Heart left ventricle (tissue), 16 donors: ENCODE measurements at regions not wholly inside any gene's neighbourhood (a gene's known extent, or its start where the extent isn't known, plus 50 kb on each side); places are given as distances from the start of the nearest gene placed in this dataset.
"Not testable (repeated sequence)": the region's sequence is repeated elsewhere in the genome, so short reads cannot be mapped to it uniquely, and the experiment has no call there.

ENCODE experiments used
- ATAC-seq, 4 donors: fragments of 200-7000 bp; cut with Tn5 transposase; one replicate each; pipeline ENCODE4 v1.9.1; 2020 to 2022; ENCODE audit warnings: moderate library complexity in 4 of 4, mild to moderate bottlenecking in 3 of 4, moderate number of reproducible peaks in 1 of 4
- DNase-seq, 5 donors: peaks; one replicate each; pipeline ENCODE4 v3.0.0-alpha.2; 2020
- H3K27ac ChIP-seq, 12 donors: fragments of 200-600 bp; sonication (generic) in 4 of 12; one replicate each; pipeline versions ENCODE4 v1.5.0 to v1.8.0; 2016 to 2022; ENCODE audit warnings: mild to moderate bottlenecking in 2 of 12
- H3K27me3 ChIP-seq, 9 donors: fragments of 200-600 bp; sonication (generic) in 2 of 9; one replicate each; pipeline versions ENCODE4 v1.5.1 to v1.8.0; 2016 to 2022; ENCODE audit warnings: mild to moderate bottlenecking in 3 of 9
- H3K36me3 ChIP-seq, 9 donors: fragments of 200-600 bp; sonication (generic) in 2 of 9; one replicate each; pipeline versions ENCODE4 v1.5.0 to v1.8.0; 2018 to 2022; ENCODE audit warnings: mild to moderate bottlenecking in 2 of 9
- H3K4me1 ChIP-seq, 12 donors: fragments of 200-600 bp; sonication (generic) in 4 of 12; one replicate each; pipeline versions ENCODE4 v1.5.0 to v1.8.0; 2016 to 2022; ENCODE audit warnings: mild to moderate bottlenecking in 3 of 12
- H3K4me3 ChIP-seq, 12 donors: fragments of 200-600 bp; sonication (generic) in 4 of 12; one replicate each; pipeline versions ENCODE4 v1.5.0 to v1.8.0; 2017 to 2022; ENCODE audit warnings: mild to moderate bottlenecking in 9 of 12, moderate library complexity in 4 of 12
- H3K9me3 ChIP-seq, 12 donors: fragments of 200-600 bp; sonication (generic) in 4 of 12; one replicate each; pipeline versions ENCODE4 v1.5.0 to v1.8.0; 2016 to 2022; ENCODE audit warnings: mild to moderate bottlenecking in 1 of 12
- WGBS, 4 donors: extraction: QIAGEN DNeasy Blood & Tissue Kit in 2 of 4; methylation state at CpG; one replicate each; pipeline versions ENCODE4 v1.1.5 to v1.1.7; 2013 to 2018; 5-methylcytosine and 5-hydroxymethylcytosine counted together
- intact Hi-C, 10 donors: fragments of 100-400 bp; cut with DNase I; formaldehyde crosslinking; loops; one replicate each; pipeline versions ENCODE4 v1.11.1 to v1.14.2; 2022
- donor health status: ischemic (EF 13 %, LVEDD 7.1; RV severe dilation, severe dysfunction).
- donor health status: healthy with polysubstance abuse.
- donor health status: DM: no; HTN: yes; CAD: no.
- donor health status: DM: no; HTN: no; CAD: no.
- donor health status: ischemic (EF 25% LVEDD 6.9; RV normal size, moderate dysfunction).
- donor health status: ischemic (EF 25% LVEDD 5.7; RV mildly dilated, moderate dysfunction).
- donor health status: healthy.
- donor health status: DM: yes; HTN: yes; CAD: no.
- donor health status: ischemic (EF 35%, LVEDD 5.7; RV mildly dilated, moderate dysfunction).
- donor health status: nonischemic (EF 11% LVEDD 7.7; RV severe dilation, severe dysfunction).
- donor health status: DM: yes; HTN: yes; CAD: no.
- donor health status: PGD.
- donor health status: ischemic (EF 29% LVEDD 5.4; RV normal size, mild dysfunction).
- donor health status: nonischemic (EF 23%, LVEDD 6.1; RV moderate dilation, normal function).

DNA sequence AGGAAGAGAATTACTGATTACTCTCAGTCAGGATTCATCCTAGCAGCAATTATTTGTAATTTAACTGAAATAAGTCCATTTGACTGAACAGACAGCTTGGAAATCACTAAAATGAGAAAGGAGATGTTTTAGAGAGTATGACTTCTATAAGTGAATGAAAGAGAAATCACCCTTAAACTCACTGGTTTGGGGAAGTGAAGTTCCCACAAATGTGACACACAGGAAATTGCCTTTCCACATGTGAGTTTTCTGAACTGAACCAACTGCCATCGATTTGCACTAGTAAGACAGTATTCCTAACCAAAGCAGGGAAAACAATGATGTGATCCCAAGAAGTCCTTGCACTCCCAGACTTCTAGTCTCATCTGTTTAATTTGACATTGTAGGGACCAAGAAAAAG, 110.5 kb downstream of the FAM72C start:
- peak overlapping the region in 1 of 12 donors; percentile 76 for H3K27ac ChIP-seq
- H3K4me1 ChIP-seq, H3K27me3 ChIP-seq, H3K9me3 ChIP-seq, DNase-seq, H3K4me3 ChIP-seq, intact Hi-C loops, H3K36me3 ChIP-seq: not testable (repeated sequence)
- peak in 1 of 4 donors; percentile 45 for ATAC-seq
- no CpG with 5 or more reads among the region's 1 CpG for WGBS, 4 donors

- intact Hi-C loops, H3K27ac ChIP-seq: not testable (repeated sequence)
Observed at GRCh38 chr1:143855867-143856266, 115.9 kb downstream of the FAM72C start.

GRCh38 chr1:143854069-143854468, 117.7 kb downstream of the FAM72C start:
- H3K4me3 ChIP-seq, H3K36me3 ChIP-seq, H3K4me1 ChIP-seq, DNase-seq, H3K27me3 ChIP-seq, H3K27ac ChIP-seq, H3K9me3 ChIP-seq, ATAC-seq, intact Hi-C loops: not testable (repeated sequence)
- WGBS, 4 donors, result 85 to 93% methylated on average over 1 of the region's 2 CpGs; no CpG with 5 or more reads in 2 of the 4 donors

More at GRCh38 chr1:143855867-143856266, 115.9 kb downstream of the FAM72C start:
- not testable (repeated sequence) for H3K4me3 ChIP-seq, H3K9me3 ChIP-seq, DNase-seq, ATAC-seq, H3K36me3 ChIP-seq, H3K27me3 ChIP-seq, H3K4me1 ChIP-seq
- whole genome bisulfite sequencing, 4 donors, result no CpG with 5 or more reads among the region's 1 CpG

DNA sequence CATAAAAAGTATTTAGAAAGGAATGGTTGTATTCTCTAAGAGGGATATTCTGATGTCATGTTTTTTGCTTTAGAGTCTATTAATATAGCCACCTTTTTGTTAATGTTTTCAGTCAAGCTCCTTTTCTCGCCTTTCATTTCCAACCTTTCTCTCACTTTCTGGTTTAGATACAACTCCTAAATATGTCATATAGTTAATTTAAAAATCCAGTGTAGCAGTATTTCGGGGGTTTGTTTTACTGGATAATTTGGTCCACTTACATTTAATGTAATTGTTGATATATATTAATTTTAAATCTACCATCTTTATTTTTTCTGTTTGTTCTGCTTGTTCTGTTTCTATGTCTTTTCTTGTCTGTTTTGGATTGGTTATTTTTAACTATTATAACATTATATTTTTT, 121.1 kb downstream of the FAM72C start:
- H3K4me1 ChIP-seq, H3K27me3 ChIP-seq, H3K9me3 ChIP-seq, intact Hi-C loops, H3K4me3 ChIP-seq, H3K27ac ChIP-seq, ATAC-seq, DNase-seq, H3K36me3 ChIP-seq: not testable (repeated sequence)
- 67 to 83% (median 78%) methylated on average over 2 of the region's 2 CpGs for WGBS, 4 donors

GRCh38 chr1:143848859-143849258, 122.9 kb downstream of the FAM72C start:
- H3K27ac ChIP-seq, H3K9me3 ChIP-seq, ATAC-seq, H3K4me3 ChIP-seq, intact Hi-C loops, H3K36me3 ChIP-seq, H3K4me1 ChIP-seq, H3K27me3 ChIP-seq, DNase-seq: not testable (repeated sequence)

DNA sequence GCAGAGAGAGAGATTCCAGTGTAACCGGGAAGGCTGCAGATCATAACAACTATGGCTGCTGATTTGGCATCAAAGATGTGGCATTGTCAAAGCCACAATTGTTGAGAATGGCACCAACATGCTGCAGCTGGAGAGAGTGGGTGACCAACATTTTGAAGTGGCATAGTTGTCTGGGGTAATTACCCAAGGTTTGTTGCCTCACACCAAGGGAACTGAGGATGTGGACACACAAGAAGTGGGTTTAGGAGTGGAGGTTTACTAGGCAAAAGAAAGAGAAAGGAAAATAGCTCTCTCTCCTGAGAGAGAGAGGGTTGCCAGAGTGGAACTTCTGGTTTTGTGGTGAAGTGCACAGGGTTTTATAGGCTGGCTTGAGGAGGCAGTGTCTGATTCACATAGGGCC, 126.6 kb downstream of the FAM72C start:
- ATAC-seq, H3K4me3 ChIP-seq, H3K36me3 ChIP-seq, DNase-seq, H3K9me3 ChIP-seq, intact Hi-C loops, H3K4me1 ChIP-seq, H3K27ac ChIP-seq, H3K27me3 ChIP-seq: not testable (repeated sequence)
- WGBS, 4 donors, result 89 to 100% (median 100%) methylated on average over 1 of the region's 1 CpG; no CpG with 5 or more reads in 1 of the 4 donors

GRCh38 chr1:143842058-143842457, 129.7 kb downstream of the FAM72C start:
- ATAC-seq, intact Hi-C loops, DNase-seq, H3K4me3 ChIP-seq, H3K36me3 ChIP-seq, H3K9me3 ChIP-seq, H3K27ac ChIP-seq, H3K4me1 ChIP-seq: not testable (repeated sequence)
- 29 to 36% (median 36%) methylated on average over 1 of the region's 2 CpGs; no CpG with 5 or more reads in 1 of the 4 donors for WGBS, 4 donors
- peaks cover 0 to 14% (median 6%) of the 10 kb centered on the region in 9 donors for H3K27me3 ChIP-seq

GRCh38 chr1:143839182-143839581, 132.6 kb downstream of the FAM72C start:
- H3K4me3 ChIP-seq, DNase-seq, H3K27ac ChIP-seq, H3K4me1 ChIP-seq, H3K9me3 ChIP-seq, H3K36me3 ChIP-seq, intact Hi-C loops: not testable (repeated sequence)
- 0 to 14% (median 4%) methylated on average over 1 to 4 of the region's 32 CpGs for WGBS, 4 donors
- peak in 2 of 4 donors; percentile 36 to 45 for ATAC-seq
- peaks cover 0 to 14% (median 6%) of the 10 kb centered on the region in 9 donors for H3K27me3 ChIP-seq

- intact Hi-C loops, H3K27ac ChIP-seq, H3K9me3 ChIP-seq, H3K4me1 ChIP-seq, H3K36me3 ChIP-seq, DNase-seq: not testable (repeated sequence)
- peak in 1 of 4 donors; percentile 18 for ATAC-seq
- Histone ChIP-seq H3K4me3 (peak overlapping the region in 1 of 12 donors; percentile 15), H3K27me3 (peaks cover 0 to 14% (median 6%) of the 10 kb centered on the region in 9 donors)
- WGBS, 4 donors, result 6 to 20% methylated on average over 1 to 2 of the region's 21 CpGs; no CpG with 5 or more reads in 2 of the 4 donors
Observed at GRCh38 chr1:143838598-143838929, 133.2 kb downstream of the FAM72C start.

GRCh38 chr1:143837924-143838597, 133.7 kb downstream of the FAM72C start:
- H3K27ac ChIP-seq, H3K36me3 ChIP-seq, H3K4me1 ChIP-seq, intact Hi-C loops, H3K9me3 ChIP-seq: not testable (repeated sequence)
- peaks cover 0 to 14% (median 6%) of the 10 kb centered on the region in 9 donors for H3K27me3 ChIP-seq
- DNase-seq (peak in 2 of 5 donors; percentile 13 to 18), ATAC-seq (peak in 1 of 4 donors; percentile 33)
- H3K4me3 ChIP-seq, result peak overlapping the region in 1 of 12 donors; percentile 15
- WGBS, 4 donors, result 11 to 45% (median 25%) methylated on average over 6 to 25 of the region's 25 CpGs

GRCh38 chr1:143833376-143833775, 138.4 kb downstream of the FAM72C start:
- DNase-seq, ATAC-seq, H3K4me1 ChIP-seq, H3K9me3 ChIP-seq, intact Hi-C loops, H3K4me3 ChIP-seq, H3K27ac ChIP-seq, H3K36me3 ChIP-seq: not testable (repeated sequence)
- peaks cover 0 to 21% (median 6%) of the 10 kb centered on the region in 9 donors for H3K27me3 ChIP-seq
- 75 to 100% (median 81%) methylated on average over 1 to 2 of the region's 4 CpGs; no CpG with 5 or more reads in 1 of the 4 donors for WGBS, 4 donors
